ENCODE measurements at regions not wholly inside any gene's neighbourhood (a gene's known extent, or its start where the extent isn't known, plus 50 kb on each side); places are given as distances from the start of the nearest gene placed in this dataset.

DNA sequence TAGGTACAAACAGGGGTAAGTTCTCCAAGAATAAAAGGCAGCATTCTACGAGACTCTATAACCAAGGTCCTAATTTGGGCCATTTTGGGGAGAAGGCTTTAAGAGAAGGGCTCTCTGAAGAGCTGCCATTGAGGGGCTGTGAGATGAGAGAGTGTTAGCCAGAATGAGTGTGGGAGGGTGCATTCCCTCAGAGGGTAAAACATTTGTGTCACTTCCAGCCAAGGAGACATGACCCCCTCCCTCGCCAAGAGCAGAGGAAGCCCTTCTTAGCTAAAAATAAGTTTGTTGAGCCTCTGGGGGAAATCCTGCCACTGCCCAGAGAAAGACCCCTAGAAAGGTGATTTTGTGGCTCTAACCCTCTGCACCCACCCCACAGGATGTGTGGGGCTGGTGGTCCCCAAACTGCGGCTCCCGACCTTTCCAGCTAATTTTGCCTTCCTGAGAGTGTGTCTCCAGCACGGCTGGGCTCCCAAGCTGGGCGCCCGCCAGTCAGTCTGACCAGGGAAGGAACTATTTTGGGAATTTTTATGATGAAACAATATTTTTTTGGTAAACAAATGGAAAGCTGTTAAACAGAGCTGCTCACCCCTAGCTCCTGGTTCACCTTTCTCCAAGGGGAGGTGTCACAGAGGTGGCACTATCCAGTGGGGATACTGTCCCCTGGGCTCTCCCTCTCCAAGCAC lies 65.9 kb upstream of the JDP2 start:
- H2BK20ac ChIP-seq (ENCODE audit: low read depth, low read length), result no peak overlapping the region
- no peak overlapping the region; the same call in 1 of the 2 replicates for H3K18ac ChIP-seq (ENCODE audit: low read depth, low read length)
- H2AFZ ChIP-seq (replicated peaks; ENCODE audit: low read length, poor library complexity), result no peak overlapping the region
- no peaks in the 10 kb centered on the region for H3K79me1 ChIP-seq (ENCODE audit: low read depth in 1 of 2, low read length in 2 of 2)
- no peak overlapping the region; the same call in 1 of the 2 replicates for H3K4me2 ChIP-seq (ENCODE audit: low read depth, low read length)
- dilution Hi-C loops (cut with HindIII; ENCODE audit: low sequenced_read_pairs, unreplicated experiment) (no loop called here), in situ Hi-C loops (cut with MboI; ENCODE audit: low sequenced_read_pairs) (no loop called here), intact Hi-C loops (cut with micrococcal nuclease) (loop anchor here (2.0 kb wide), 1 partner anchor 77 kb away; no protein-coding TSS in a partner anchor)
- H4K8ac ChIP-seq (ENCODE audit: low read depth in 2 of 2, low read length in 2 of 2), result no peak overlapping the region
- no peak overlapping the region for H4K91ac ChIP-seq (ENCODE audit: insufficient read depth, low read depth, low read length)
- H3K23ac ChIP-seq (ENCODE audit: low read depth, low read length), result no peak overlapping the region
- TF ChIP-seq CTCF (conservative IDR thresholded peaks at IDR 0.05; ENCODE audit: low read depth, low read length) (no peak), SMC3 (IDR thresholded peaks at IDR 0.05; ENCODE audit: low read depth, low read length) (no peak), MXI1 (IDR thresholded peaks at IDR 0.05; ENCODE audit: borderline replicate concordance, low read depth, low read length) (no peak), NFE2L2 (IDR thresholded peaks at IDR 0.05; ENCODE audit: low read depth, low read length) (no peak), CHD1 (IDR thresholded peaks at IDR 0.05; ENCODE audit: low read depth, low read length) (no peak), POLR2A (IDR thresholded peaks at IDR 0.05; ENCODE audit: low read depth, low read length) (no peak), MAFK (IDR thresholded peaks at IDR 0.05; ENCODE audit: low read depth, low read length) (no peak), RCOR1 (IDR thresholded peaks at IDR 0.05; ENCODE audit: insufficient replicate concordance, low read length) (no peak), RFX5 (IDR thresholded peaks at IDR 0.05; ENCODE audit: low read depth, low read length) (no peak), CEBPB (IDR thresholded peaks at IDR 0.05; ENCODE audit: low read depth, low read length) (no peak), RAD21 (IDR thresholded peaks at IDR 0.05; ENCODE audit: low read length) (no peak), FOS (IDR thresholded peaks at IDR 0.05; ENCODE audit: low read depth, low read length) (no peak), USF2 (IDR thresholded peaks at IDR 0.05; ENCODE audit: low read depth, low read length) (no peak), BHLHE40 (IDR thresholded peaks at IDR 0.05; ENCODE audit: low read depth, low read length) (no peak), MAZ (IDR thresholded peaks at IDR 0.05; ENCODE audit: borderline replicate concordance, low read depth, low read length) (no peak)
- TF ChIP-seq, protein P1, sequence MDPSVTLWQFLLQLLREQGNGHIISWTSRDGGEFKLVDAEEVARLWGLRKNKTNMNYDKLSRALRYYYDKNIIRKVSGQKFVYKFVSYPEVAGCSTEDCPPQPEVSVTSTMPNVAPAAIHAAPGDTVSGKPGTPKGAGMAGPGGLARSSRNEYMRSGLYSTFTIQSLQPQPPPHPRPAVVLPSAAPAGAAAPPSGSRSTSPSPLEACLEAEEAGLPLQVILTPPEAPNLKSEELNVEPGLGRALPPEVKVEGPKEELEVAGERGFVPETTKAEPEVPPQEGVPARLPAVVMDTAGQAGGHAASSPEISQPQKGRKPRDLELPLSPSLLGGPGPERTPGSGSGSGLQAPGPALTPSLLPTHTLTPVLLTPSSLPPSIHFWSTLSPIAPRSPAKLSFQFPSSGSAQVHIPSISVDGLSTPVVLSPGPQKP (IDR thresholded peaks at IDR 0.05; ENCODE audit: borderline replicate concordance, low read depth, low read length), result no peak
- H3K4me1 ChIP-seq (ENCODE audit: control insufficient read depth, insufficient read depth, low read length), result peaks cover 4% of the 10 kb centered on the region; the same call in 1 of the 2 replicates
- ATAC-seq (ENCODE audit: low read depth) (peak; percentile 49), DNase-seq (no peak)
- no peak overlapping the region; the same call in 1 of the 2 replicates for H4K5ac ChIP-seq (ENCODE audit: low read depth, low read length)
- no TSS peak for BruUV-seq (replicated peaks)
- no peak overlapping the region for H2BK120ac ChIP-seq (ENCODE audit: low read depth, low read length)
- no peak overlapping the region for H2AK9ac ChIP-seq (replicated peaks; ENCODE audit: low read depth, low read length, poor library complexity)
- CTCF ChIA-PET, result no interaction called here
- no peak overlapping the region for H2AK5ac ChIP-seq (ENCODE audit: low read depth, low read length)
- H3K9me3 ChIP-seq (ENCODE audit: control insufficient read depth, insufficient read depth, low read length), result no peaks in the 10 kb centered on the region
- no peak overlapping the region for H3K27ac ChIP-seq (ENCODE audit: insufficient read depth, low read length)
- no peak overlapping the region for H3K56ac ChIP-seq (ENCODE audit: extremely low read depth, insufficient read depth, low read length)
- no peak overlapping the region for H3K14ac ChIP-seq (replicated peaks; ENCODE audit: low read depth, low read length)
- no peaks in the 10 kb centered on the region for H4K20me1 ChIP-seq (ENCODE audit: insufficient read depth, low read length)
- no peak overlapping the region for H3K4me3 ChIP-seq (ENCODE audit: insufficient read depth, low read depth, low read length)
- POLR2A ChIA-PET (ENCODE audit: unreplicated experiment), result interaction anchor here (0.6 kb wide), 1 partner anchor 32 kb away, joined by 3 read pairs; no protein-coding TSS in a partner anchor
- H3K9me1 ChIP-seq (ENCODE audit: insufficient read depth, low read length), result peaks cover 4% of the 10 kb centered on the region; the same call in 1 of the 2 replicates
- H3K27me3 ChIP-seq (ENCODE audit: control insufficient read depth, insufficient read depth, low read length), result peaks cover 42% of the 10 kb centered on the region
- no peaks in the 10 kb centered on the region for H3K36me3 ChIP-seq (ENCODE audit: control insufficient read depth, insufficient read depth, low read length)
- H3K4ac ChIP-seq (ENCODE audit: low read depth, low read length), result no peak overlapping the region
- no peak overlapping the region for H2BK5ac ChIP-seq (ENCODE audit: low read depth, low read length, poor library complexity, severe bottlenecking)
- H3K9ac ChIP-seq (ENCODE audit: low read depth, low read length), result no peak overlapping the region
- WGBS, 2 experiments (ENCODE audit: extremely low coverage in 2 of 2, insufficient read length in 1 of 2), result 50% methylated on average over 1 of the region's 7 CpGs; no CpG with 5 or more reads in 1 of the 2 experiments
- no peak overlapping the region for H2BK15ac ChIP-seq (ENCODE audit: low read depth, low read length)
